BLaER1 treated with 17β-estradiol and CSF1 and Interleukin-3, amounts not matched to agents 10 nM and 100 nM (cell line): ENCODE measurements at regions not wholly inside any gene's neighbourhood (a gene's known extent, or its start where the extent isn't known, plus 50 kb on each side); places are given as distances from the start of the nearest gene placed in this dataset.

Source experiments
- H3K27ac ChIP-seq, 11 experiments: shearing (Covaris generic); formaldehyde crosslinking; 2 replicates each; pipeline ENCODE4 v1.8.1; 2022
- H3K27me3 ChIP-seq, 11 experiments: shearing (Covaris generic); formaldehyde crosslinking; 2 replicates each; pipeline ENCODE4 v1.8.1; 2022
- H3K36me3 ChIP-seq, 11 experiments: shearing (Covaris generic); formaldehyde crosslinking; 2 replicates each; pipeline ENCODE4 v1.8.1; 2022
- H3K4me1 ChIP-seq, 10 experiments: shearing (Covaris generic); formaldehyde crosslinking; 2 replicates each; pipeline ENCODE4 v1.8.1; 2022
- H3K4me2 ChIP-seq, 11 experiments: shearing (Covaris generic); formaldehyde crosslinking; 2 replicates each; pipeline ENCODE4 v1.8.1; 2022
- H3K4me3 ChIP-seq, 10 experiments: shearing (Covaris generic); formaldehyde crosslinking; 2 replicates each; pipeline ENCODE4 v1.8.1; 2022
- H3K9ac ChIP-seq, 11 experiments: shearing (Covaris generic); formaldehyde crosslinking; 2 replicates each; pipeline ENCODE4 v1.8.1; 2022
- H3K9me3 ChIP-seq, 11 experiments: shearing (Covaris generic); formaldehyde crosslinking; replicated peaks in 1 of 11; 2 replicates each; pipeline ENCODE4 v1.8.1; 2022
- H4K20me1 ChIP-seq, 11 experiments: shearing (Covaris generic); formaldehyde crosslinking; 2 replicates each; pipeline ENCODE4 v1.8.1; 2022
- Cebpa-rat ChIP-seq, 11 experiments: shearing (Covaris generic); IDR thresholded peaks; 2 replicates each; pipeline ENCODE4 v1.8.1; 2022

- Histone ChIP-seq H3K27me3 (no peaks in the 10 kb centered on the region), H3K4me2 (no peak overlapping the region), H3K9me3 (peaks cover 0 to 9% (median 5%) of the 10 kb centered on the region in 11 experiments; a peak in 13 of 22 replicates), H3K4me1 (no peaks in the 10 kb centered on the region), H3K4me3 (no peak overlapping the region), H4K20me1 (no peaks in the 10 kb centered on the region), H3K9ac (no peak overlapping the region), H3K36me3 (no peaks in the 10 kb centered on the region), H3K27ac (no peak overlapping the region; a peak in 1 of 22 replicates)
- no peak for TF ChIP-seq Cebpa-rat (IDR thresholded peaks at IDR 0.05)
These were observed 1834.1 kb upstream of the CELF4 start for GRCh38 chr18:39399662-39400061.

GRCh38 chr18:39396168-39396567 lies 1830.6 kb upstream of the CELF4 start:
- no peak for TF ChIP-seq Cebpa-rat (IDR thresholded peaks at IDR 0.05)
- Histone ChIP-seq H3K36me3 (no peaks in the 10 kb centered on the region), H3K9ac (no peak overlapping the region), H3K4me2 (no peak overlapping the region), H3K27ac (no peak overlapping the region), H3K9me3 (peaks cover 0 to 11% (median 7%) of the 10 kb centered on the region in 11 experiments; a peak in 13 of 22 replicates), H4K20me1 (no peaks in the 10 kb centered on the region), H3K27me3 (no peaks in the 10 kb centered on the region), H3K4me3 (no peak overlapping the region), H3K4me1 (no peaks in the 10 kb centered on the region)

- Histone ChIP-seq H3K4me2 (no peak overlapping the region), H3K4me1 (no peaks in the 10 kb centered on the region), H3K9me3 (peaks cover 0 to 20% (median 5%) of the 10 kb centered on the region in 11 experiments; a peak in 14 of 22 replicates), H3K4me3 (no peak overlapping the region), H4K20me1 (no peaks in the 10 kb centered on the region), H3K9ac (no peak overlapping the region), H3K36me3 (no peaks in the 10 kb centered on the region), H3K27me3 (no peaks in the 10 kb centered on the region), H3K27ac (no peak overlapping the region)
- TF ChIP-seq Cebpa-rat (IDR thresholded peaks at IDR 0.05): no peak
These were observed 1824.3 kb upstream of the CELF4 start for GRCh38 chr18:39389800-39390379.

GRCh38 chr18:39380866-39381265 lies 1815.3 kb upstream of the CELF4 start:
- no peak overlapping the region for H3K9ac ChIP-seq
- H3K4me2 ChIP-seq: no peak overlapping the region
- no peak for TF ChIP-seq Cebpa-rat (IDR thresholded peaks at IDR 0.05)
- peaks cover 0 to 14% (median 0%) of the 10 kb centered on the region in 10 experiments; a peak in 6 of 20 replicates for H3K4me1 ChIP-seq
- no peaks in the 10 kb centered on the region for H3K9me3 ChIP-seq
- no peaks in the 10 kb centered on the region for H3K36me3 ChIP-seq
- no peaks in the 10 kb centered on the region for H3K27me3 ChIP-seq
- H3K27ac ChIP-seq: no peak overlapping the region
- no peak overlapping the region for H3K4me3 ChIP-seq
- no peaks in the 10 kb centered on the region for H4K20me1 ChIP-seq

- Histone ChIP-seq H3K9ac (no peak overlapping the region), H3K4me3 (no peak overlapping the region), H4K20me1 (no peaks in the 10 kb centered on the region), H3K4me2 (no peak overlapping the region), H3K9me3 (no peaks in the 10 kb centered on the region), H3K36me3 (no peaks in the 10 kb centered on the region), H3K4me1 (peaks cover 0 to 14% (median 0%) of the 10 kb centered on the region in 10 experiments; a peak in 6 of 20 replicates), H3K27ac (no peak overlapping the region), H3K27me3 (no peaks in the 10 kb centered on the region)
- TF ChIP-seq Cebpa-rat (IDR thresholded peaks at IDR 0.05): no peak
These were observed 1814.7 kb upstream of the CELF4 start for GRCh38 chr18:39380186-39380725.

- H3K4me3 ChIP-seq: no peak overlapping the region
- H3K4me2 ChIP-seq: no peak overlapping the region
- no peaks in the 10 kb centered on the region for H3K36me3 ChIP-seq
- H4K20me1 ChIP-seq: no peaks in the 10 kb centered on the region
- H3K9me3 ChIP-seq: peaks cover 0 to 9% (median 3%) of the 10 kb centered on the region in 11 experiments; a peak in 5 of 22 replicates
- H3K27me3 ChIP-seq: no peaks in the 10 kb centered on the region
- no peaks in the 10 kb centered on the region for H3K4me1 ChIP-seq
- no peak for TF ChIP-seq Cebpa-rat (IDR thresholded peaks at IDR 0.05)
- H3K9ac ChIP-seq: no peak overlapping the region
- H3K27ac ChIP-seq: no peak overlapping the region
These were observed 1809.5 kb upstream of the CELF4 start for GRCh38 chr18:39375066-39375465.

- TF ChIP-seq Cebpa-rat (IDR thresholded peaks at IDR 0.05): no peak
- Histone ChIP-seq H4K20me1 (no peaks in the 10 kb centered on the region), H3K4me1 (no peaks in the 10 kb centered on the region), H3K4me3 (no peak overlapping the region), H3K27me3 (no peaks in the 10 kb centered on the region), H3K9ac (no peak overlapping the region), H3K9me3 (peaks cover 0 to 9% (median 3%) of the 10 kb centered on the region in 11 experiments; a peak in 5 of 22 replicates), H3K4me2 (no peak overlapping the region), H3K27ac (no peak overlapping the region), H3K36me3 (no peaks in the 10 kb centered on the region)
These were observed 1806.4 kb upstream of the CELF4 start for GRCh38 chr18:39371996-39372395.

- Histone ChIP-seq H3K9me3 (0 out of 22 replicates have a peak, but pooled peaks cover 0 to 4% (median 0%) of the 10 kb centered on the region in 11 experiments), H3K4me3 (no peak overlapping the region), H3K9ac (no peak overlapping the region), H3K4me2 (no peak overlapping the region), H3K27me3 (no peaks in the 10 kb centered on the region), H4K20me1 (no peaks in the 10 kb centered on the region), H3K27ac (no peak overlapping the region), H3K36me3 (no peaks in the 10 kb centered on the region), H3K4me1 (no peaks in the 10 kb centered on the region)
- no peak for TF ChIP-seq Cebpa-rat (IDR thresholded peaks at IDR 0.05)
These were observed 1801.1 kb upstream of the CELF4 start for GRCh38 chr18:39366656-39367055.

GRCh38 chr18:39365836-39366485 lies 1800.4 kb upstream of the CELF4 start:
- no peaks in the 10 kb centered on the region for H4K20me1 ChIP-seq
- no peaks in the 10 kb centered on the region for H3K4me1 ChIP-seq
- no peak for TF ChIP-seq Cebpa-rat (IDR thresholded peaks at IDR 0.05)
- no peak overlapping the region for H3K9ac ChIP-seq
- H3K36me3 ChIP-seq: no peaks in the 10 kb centered on the region
- H3K4me3 ChIP-seq: no peak overlapping the region
- H3K4me2 ChIP-seq: no peak overlapping the region
- no peaks in the 10 kb centered on the region for H3K27me3 ChIP-seq
- 0 out of 22 replicates have a peak, but pooled peaks cover 0 to 2% (median 0%) of the 10 kb centered on the region in 11 experiments for H3K9me3 ChIP-seq
- H3K27ac ChIP-seq: no peak overlapping the region
